K562 (cell line): ENCODE measurements at regions not wholly inside any gene's neighbourhood (a gene's known extent, or its start where the extent isn't known, plus 50 kb on each side); places are given as distances from the start of the nearest gene placed in this dataset.

ENCODE experiments used
- ATAC-seq: fragments of 200-7000 bp; cut with Tn5 transposase; 3 replicates; pipeline ENCODE4 v1.9.1; 2020; ENCODE audit warnings: moderate library complexity
- BruUV-seq: library from RNA; stranded (reverse); fragments of 400-500 nt; replicated peaks from 2 replicates; lab custom pipeline; 2021; lab: Mats Ljungman, UMichigan
- CTCF ChIA-PET: fragments of 300-600 bp; formaldehyde crosslinking; extraction: SDS; loops from one replicate; lab custom pipeline; 2021; ENCODE audit warnings: low intra/inter-chr PET ratio; lab: Yijun Ruan, JAX
- POLR2A ChIA-PET: fragments of 300-600, 350-650 bp; sonication (Branson Sonifier 250); formaldehyde crosslinking; extraction: SDS; loops from one replicate; lab custom pipeline; 2021; ENCODE audit warnings: antibody characterized with exemption, inconsistent platforms; lab: Yijun Ruan, JAX
- DNase-seq, 4 experiments: peaks; one replicate each; pipeline versions ENCODE4 v3.0.0 to v3.0.0-alpha.2; 2011 to 2018; ENCODE audit warnings: low spot score in 3 of 4, mixed read lengths in 3 of 4; ENCODE audit errors: extremely low read depth in 1 of 4
- FAIRE-seq: peaks from 2 replicates; lab custom pipeline; 2011; peaks lifted over from hg19 to GRCh38; lab: Jason Lieb, UNC
- H2AFZ ChIP-seq: 2 replicates; pipeline ENCODE4 v1.6.0; 2011; ENCODE audit warnings: low read depth, low read length, control low read depth, inconsistent platforms
- H3K27ac ChIP-seq: fragments of 200-600 bp; 3 replicates; pipeline ENCODE4 v1.8.0; 2011; ENCODE audit warnings: low read depth, mild to moderate bottlenecking, control low read depth, inconsistent platforms, low read length, moderate library complexity, mixed read lengths; ENCODE audit errors: extremely low read depth
- H3K27me3 ChIP-seq, 2 experiments: fragments of 300-600 bp in 1 of 2; 2 replicates in 1 of 2; 3 replicates in 1 of 2; pipeline versions ENCODE4 v1.6.0 to v1.8.0; 2011; ENCODE audit warnings: inconsistent platforms in 2 of 2, low read length in 2 of 2, mild to moderate bottlenecking in 1 of 2, mixed read lengths in 1 of 2, moderate library complexity in 1 of 2; ENCODE audit not compliant: control insufficient read depth in 2 of 2, insufficient read depth in 2 of 2
- H3K36me3 ChIP-seq: fragments of 300-600 bp; 3 replicates; pipeline ENCODE4 v1.8.0; 2011; ENCODE audit warnings: mild to moderate bottlenecking, low read length, inconsistent platforms; ENCODE audit not compliant: control insufficient read depth, insufficient read depth
- H3K4me1 ChIP-seq, 2 experiments: fragments of 200-600 bp in 1 of 2; replicated peaks in 1 of 2; 2 replicates in 1 of 2; 3 replicates in 1 of 2; pipeline versions ENCODE4 v1.5.1 to v1.8.0; 2011; ENCODE audit warnings: inconsistent platforms in 2 of 2, low read length in 2 of 2, mild to moderate bottlenecking in 1 of 2, mixed read lengths in 1 of 2, moderate library complexity in 1 of 2; ENCODE audit not compliant: control insufficient read depth in 2 of 2, insufficient read depth in 2 of 2
- H3K4me2 ChIP-seq: 2 replicates; pipeline ENCODE4 v1.6.1; 2011; ENCODE audit warnings: low read length, control low read depth, inconsistent platforms, mixed read lengths; ENCODE audit not compliant: insufficient read depth
- H3K4me3 ChIP-seq: fragments of 200-600 bp; sonication (generic), shearing (Covaris generic); 2 replicates; pipeline ENCODE4 v1.5.1; 2016; ENCODE audit warnings: control low read depth, inconsistent platforms
- H3K79me2 ChIP-seq: fragments of 200-600 bp; 3 replicates; pipeline ENCODE4 v1.8.0; 2011; ENCODE audit warnings: low read length, inconsistent platforms; ENCODE audit not compliant: control insufficient read depth, insufficient read depth
- H3K9ac ChIP-seq, 2 experiments: 2 replicates each; pipeline versions ENCODE4 v1.6.0 to v1.6.1; 2011; ENCODE audit warnings: low read depth in 2 of 2, low read length in 2 of 2, control low read depth in 1 of 2, inconsistent platforms in 1 of 2, mild to moderate bottlenecking in 1 of 2, mixed read lengths in 1 of 2; ENCODE audit not compliant: insufficient read depth in 1 of 2
- H3K9me1 ChIP-seq: one replicate; pipeline ENCODE4 v1.6.0; 2011; ENCODE audit warnings: inconsistent platforms, mild to moderate bottlenecking, low read length, moderate library complexity; ENCODE audit not compliant: control insufficient read depth, insufficient read depth
- H3K9me3 ChIP-seq: replicated peaks from 2 replicates; pipeline ENCODE4 v1.5.1; 2011; ENCODE audit warnings: low read depth, low read length, inconsistent platforms; ENCODE audit not compliant: control insufficient read depth, insufficient read depth
- H4K20me1 ChIP-seq: replicated peaks from 2 replicates; pipeline ENCODE4 v1.6.1; 2011; ENCODE audit warnings: low read length, inconsistent platforms, mixed read lengths; ENCODE audit not compliant: control insufficient read depth, insufficient read depth
- ATF7 ChIP-seq: fragments of 450-650 bp; IDR thresholded peaks from 2 replicates; pipeline ENCODE4 v1.7.1; 2014; ENCODE audit warnings: mild to moderate bottlenecking, moderate library complexity
- CBX8 ChIP-seq: fragments of 200-600 bp; sonication (generic); IDR thresholded peaks from 2 replicates; pipeline ENCODE4 v1.6.1; 2012; ENCODE audit warnings: borderline replicate concordance, mixed run types, low read depth, mild to moderate bottlenecking, moderate library complexity, mixed read lengths, low read length, control low read depth, inconsistent platforms; ENCODE audit not compliant: poor library complexity, severe bottlenecking; ENCODE audit errors: extremely low read depth
- CHCHD3 ChIP-seq: fragments of 250-450 bp; sonication (Bioruptor Pico); IDR thresholded peaks from 2 replicates; pipeline ENCODE4 v2.1.2; 2022; ENCODE audit warnings: mild to moderate bottlenecking
- CREM ChIP-seq: IDR thresholded peaks from 2 replicates; pipeline ENCODE4 v1.6.1; 2014; ENCODE audit warnings: antibody characterized with exemption, low read depth
- GABPB2 ChIP-seq: fragments of 250-450 bp; sonication (Bioruptor Pico); conservative IDR thresholded peaks from 2 replicates; pipeline ENCODE4 v1.5.1; 2021; ENCODE audit warnings: mild to moderate bottlenecking
- IFI16 ChIP-seq: fragments of 250-450 bp; sonication (Bioruptor Pico); IDR thresholded peaks from 2 replicates; pipeline ENCODE4 v2.1.2; 2022; ENCODE audit warnings: mild to moderate bottlenecking, inconsistent platforms
- JUN ChIP-seq, 2 experiments: sonication (generic) in 1 of 2; formaldehyde crosslinking in 1 of 2; IDR thresholded peaks; 2 replicates each; pipeline versions ENCODE4 v1.6.1 to v1.8.0; 2012 to 2022; ENCODE audit warnings: borderline replicate concordance in 2 of 2, mild to moderate bottlenecking in 2 of 2, improper control_type of control experiment in 1 of 2, low read depth in 1 of 2, low read length in 1 of 2, missing genetic modification reagents in 1 of 2
- JUND ChIP-seq, 2 experiments: IDR thresholded peaks; 2 replicates in 1 of 2; 3 replicates in 1 of 2; pipeline ENCODE4 v1.6.1; 2011; ENCODE audit warnings: borderline replicate concordance in 2 of 2, low read depth in 2 of 2, low read length in 2 of 2, improper control_type of control experiment in 1 of 2, missing biosample characterization in 1 of 2, missing genetic modification characterization in 1 of 2, missing genetic modification reagents in 1 of 2
- KLF6 ChIP-seq: fragments of 250-450 bp; sonication (Bioruptor Pico); IDR thresholded peaks from 2 replicates; pipeline ENCODE4 v1.4.0; 2020; ENCODE audit warnings: mild to moderate bottlenecking, moderate library complexity, borderline replicate concordance
- MAFK ChIP-seq: IDR thresholded peaks from 2 replicates; pipeline ENCODE4 v1.6.1; 2011; ENCODE audit warnings: low read length, improper control_type of control experiment
- MTA1 ChIP-seq: fragments of 450-650 bp; IDR thresholded peaks from 2 replicates; pipeline ENCODE4 v1.6.1; 2017; ENCODE audit warnings: borderline replicate concordance
- PHF20 ChIP-seq: fragments of 450-650 bp; IDR thresholded peaks from 2 replicates; pipeline ENCODE4 v1.6.1; 2018; ENCODE audit not compliant: partially characterized antibody
- SAFB2 ChIP-seq: fragments of 200-400 bp; formaldehyde crosslinking; IDR thresholded peaks from 2 replicates; pipeline ENCODE4 v1.6.1; 2018; ENCODE audit warnings: borderline replicate concordance, low read length, low read depth, moderate library complexity; ENCODE audit not compliant: severe bottlenecking
- SIN3B ChIP-seq: fragments of 450-650 bp; IDR thresholded peaks from 2 replicates; pipeline ENCODE4 v1.6.1; 2017; ENCODE audit warnings: low read depth, mild to moderate bottlenecking, moderate library complexity
- STAT5A ChIP-seq: IDR thresholded peaks from 2 replicates; pipeline ENCODE4 v1.6.1; 2012; ENCODE audit warnings: low read length, inconsistent platforms, borderline replicate concordance
- TCF7 ChIP-seq: sonication (generic); IDR thresholded peaks from 2 replicates; pipeline ENCODE4 v1.6.1; 2016; ENCODE audit warnings: antibody characterized with exemption, borderline replicate concordance
- ZNF41 ChIP-seq: fragments of 250-450 bp; sonication (Bioruptor Pico); conservative IDR thresholded peaks from 2 replicates; pipeline ENCODE4 v1.4.0; 2020; ENCODE audit warnings: mild to moderate bottlenecking
- WGBS: fragments of 100-300 bp; shearing (Covaris generic); methylation state at CpG from one replicate; pipeline ENCODE4 v1.1.6; 2016; ENCODE audit warnings: low coverage, mixed read lengths; ENCODE audit not compliant: insufficient coverage; ENCODE audit errors: missing lambda C conversion rate; 5-methylcytosine and 5-hydroxymethylcytosine counted together
- in situ Hi-C: fragments of 300-500 bp; cut with MboI; formaldehyde crosslinking; loops from 4 replicates; pipeline ENCODE4 v1.15.0; 2018; ENCODE audit warnings: inconsistent platforms, mixed read lengths
- intact Hi-C: fragments of 100-400 bp; cut with micrococcal nuclease; formaldehyde crosslinking; loops from 2 replicates; pipeline ENCODE4 v1.14.2; 2022

DNA sequence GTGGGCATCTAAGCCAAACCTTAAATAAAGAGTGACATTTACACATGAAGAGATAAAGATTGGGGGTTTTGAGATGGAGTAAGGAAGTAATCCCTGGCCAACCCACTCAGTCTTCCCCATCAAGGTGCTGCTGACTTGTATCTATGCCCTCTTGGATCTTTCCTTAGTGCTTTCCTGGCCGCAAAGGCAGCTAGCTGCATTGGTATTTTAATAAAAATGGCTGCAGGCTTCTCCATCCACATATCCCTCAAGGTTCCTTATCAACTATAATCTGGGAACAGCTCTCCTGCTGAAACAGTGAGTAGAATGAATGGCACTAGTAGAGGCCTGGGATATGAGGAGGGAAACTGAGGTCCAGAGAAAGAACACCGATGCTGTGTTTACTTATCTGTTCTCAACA lies 122.2 kb upstream of the ANKRD28 start:
- no peaks in the 10 kb centered on the region for H3K9me3 ChIP-seq
- peaks cover 16 to 17% of the 10 kb centered on the region in 2 experiments for H3K27me3 ChIP-seq
- POLR2A ChIA-PET, result interaction anchor here (0.9 kb wide), 1 partner anchor 17 kb away, joined by 3 read pairs; no protein-coding TSS in a partner anchor
- FAIRE-seq, result no peak
- H3K9me1 ChIP-seq, result no peaks in the 10 kb centered on the region
- no peak overlapping the region for H3K9ac ChIP-seq
- no peak overlapping the region for H3K27ac ChIP-seq
- H4K20me1 ChIP-seq, result no peaks in the 10 kb centered on the region
- no peak overlapping the region for H3K4me3 ChIP-seq
- WGBS, result 0% methylated on average over 2 of the region's 2 CpGs
- CTCF ChIA-PET, result no interaction called here
- DNase-seq, result no peak
- no peaks in the 10 kb centered on the region for H3K4me1 ChIP-seq
- no TSS peak for BruUV-seq
- in situ Hi-C loops (no loop called here), intact Hi-C loops (no loop called here)
- H3K4me2 ChIP-seq, result no peak overlapping the region
- H3K79me2 ChIP-seq, result no peaks in the 10 kb centered on the region
- H3K36me3 ChIP-seq, result no peaks in the 10 kb centered on the region
- no peak overlapping the region for H2AFZ ChIP-seq
- TF ChIP-seq SAFB2, result no peak
- TF ChIP-seq MTA1, result no peak
- no peak for TF ChIP-seq IFI16 (CRISPR knock-in tag)
- TF ChIP-seq GABPB2 (CRISPR knock-in tag), result no peak
- no peak for TF ChIP-seq CBX8
- ATAC-seq, result no peak

DNA sequence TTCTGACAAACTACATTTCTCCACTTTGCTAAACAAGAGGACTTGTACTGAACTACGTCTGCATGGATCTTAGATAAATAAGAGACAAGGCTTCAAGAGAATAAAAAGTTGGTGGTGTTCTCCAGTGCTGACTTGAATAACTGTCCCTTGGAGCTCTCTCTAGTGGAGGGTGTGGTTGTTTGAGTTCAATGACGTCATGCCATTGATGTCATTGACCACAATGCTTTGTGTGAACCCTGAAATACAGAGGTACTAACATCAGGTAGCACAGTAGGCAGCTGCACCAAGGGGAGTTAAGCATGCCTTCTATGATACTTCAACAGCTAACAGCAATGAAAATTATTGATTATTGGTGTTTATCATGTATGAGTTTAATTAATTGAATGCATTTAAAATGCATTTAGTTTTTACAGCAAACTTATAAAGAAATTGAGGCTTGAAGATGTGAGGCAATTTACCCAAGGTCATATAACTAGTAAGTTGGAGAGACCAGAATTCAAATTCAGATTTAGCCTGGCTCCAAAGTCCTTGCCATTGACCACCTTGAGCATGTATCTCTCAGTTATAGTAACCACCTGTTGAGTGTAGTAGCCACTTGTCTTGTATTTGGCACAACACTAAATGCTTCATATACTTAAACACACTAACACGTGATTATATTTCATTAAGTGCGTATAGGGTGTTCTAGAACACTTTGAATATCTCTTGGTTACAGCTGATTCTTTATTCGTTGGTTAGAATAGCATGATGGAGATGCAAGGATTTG lies 126.0 kb upstream of the ANKRD28 start:
- no peak overlapping the region for H3K9ac ChIP-seq
- DNase-seq, result peak; percentile 32 to 57 (median 46)
- H2AFZ ChIP-seq, result no peak overlapping the region
- 3% methylated on average over 5 of the region's 5 CpGs for WGBS
- no peaks in the 10 kb centered on the region for H3K36me3 ChIP-seq
- H3K27me3 ChIP-seq, result peaks cover 2 to 10% of the 10 kb centered on the region in 2 experiments; a peak in 4 of 5 replicates
- no peaks in the 10 kb centered on the region for H3K9me3 ChIP-seq
- no TSS peak for BruUV-seq
- peak; percentile 65 for FAIRE-seq
- ATAC-seq, result peak; percentile 85
- H3K4me1 ChIP-seq, result no peaks in the 10 kb centered on the region
- H3K9me1 ChIP-seq, result no peaks in the 10 kb centered on the region
- no peaks in the 10 kb centered on the region for H4K20me1 ChIP-seq
- no peak overlapping the region for H3K4me2 ChIP-seq
- in situ Hi-C loops (no loop called here), intact Hi-C loops (no loop called here)
- no peak overlapping the region for H3K27ac ChIP-seq
- CTCF ChIA-PET, result no interaction called here
- H3K4me3 ChIP-seq, result no peak overlapping the region
- POLR2A ChIA-PET, result interaction anchor here (0.6 to 0.9 kb wide), 3 partner anchors 33 to 407 kb away, joined by 3 read pairs; no protein-coding TSS in a partner anchor
- H3K79me2 ChIP-seq, result no peaks in the 10 kb centered on the region
- TF ChIP-seq MAFK (no peak), ATF7 (peak; percentile 98), KLF6 (no peak), JUND (IDR thresholded peaks at IDR 0.05; ENCODE audit: borderline replicate concordance, low read depth, low read length) (peak; percentile 87), JUND (tag; IDR thresholded peaks at IDR 0.05; ENCODE audit: borderline replicate concordance, low read depth, low read length) (peak; percentile 92), CHCHD3 (CRISPR knock-in tag) (no peak), SIN3B (no peak), JUN (IDR thresholded peaks at IDR 0.05; ENCODE audit: borderline replicate concordance, low read depth, low read length) (peak; percentile 70), JUN (CRISPR knock-in tag; IDR thresholded peaks at IDR 0.05; ENCODE audit: borderline replicate concordance) (no peak), PHF20 (no peak), ZNF41 (no peak), STAT5A (no peak), TCF7 (no peak), CREM (peak; percentile 93)
